C4-2B (cell line): ENCODE measurements at regions not wholly inside any gene's neighbourhood (a gene's known extent, or its start where the extent isn't known, plus 50 kb on each side); places are given as distances from the start of the nearest gene placed in this dataset.

Experiments used
- ZFX ChIP-seq: fragments of 450-650 bp; IDR thresholded peaks from 2 replicates; pipeline ENCODE4 v1.6.1; 2017
- TF ChIP-seq, protein P1 (sequence below): fragments of 450-650 bp; conservative IDR thresholded peaks from 2 replicates; pipeline ENCODE4 v1.5.1; 2017; ENCODE audit warnings: mild to moderate bottlenecking

DNA sequence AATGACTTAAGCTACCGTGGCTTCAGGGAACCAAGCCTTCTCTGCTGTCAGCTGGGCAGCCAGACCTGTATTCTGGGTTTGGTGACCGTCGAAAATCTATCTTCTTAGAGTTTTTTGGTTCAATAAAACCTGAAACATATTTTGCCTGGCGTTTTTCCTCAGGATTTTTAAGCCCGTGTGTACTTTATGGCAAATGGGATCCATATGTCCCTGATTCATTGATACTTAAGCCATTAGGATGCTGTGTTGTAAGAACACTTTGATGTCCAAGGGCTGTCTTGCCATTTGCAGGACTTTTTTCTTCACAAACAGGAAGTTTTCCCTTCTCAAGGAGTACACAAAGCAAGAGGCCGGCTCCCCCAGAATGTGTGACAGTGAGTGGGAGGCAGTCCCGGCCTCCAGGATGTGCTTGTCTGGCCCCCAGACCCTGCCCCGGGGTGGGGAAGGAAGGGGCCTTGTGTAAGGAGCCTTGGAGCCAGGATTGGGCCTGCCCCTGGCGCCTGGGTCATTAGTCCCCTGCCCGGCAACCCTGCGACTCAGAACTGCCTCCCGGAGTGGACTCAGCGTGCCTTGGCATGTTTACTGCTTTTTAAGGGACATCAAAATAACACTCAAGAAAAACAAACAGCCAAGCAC lies 83.4 kb upstream of the SMIM23 start:
- TF ChIP-seq, protein P1, sequence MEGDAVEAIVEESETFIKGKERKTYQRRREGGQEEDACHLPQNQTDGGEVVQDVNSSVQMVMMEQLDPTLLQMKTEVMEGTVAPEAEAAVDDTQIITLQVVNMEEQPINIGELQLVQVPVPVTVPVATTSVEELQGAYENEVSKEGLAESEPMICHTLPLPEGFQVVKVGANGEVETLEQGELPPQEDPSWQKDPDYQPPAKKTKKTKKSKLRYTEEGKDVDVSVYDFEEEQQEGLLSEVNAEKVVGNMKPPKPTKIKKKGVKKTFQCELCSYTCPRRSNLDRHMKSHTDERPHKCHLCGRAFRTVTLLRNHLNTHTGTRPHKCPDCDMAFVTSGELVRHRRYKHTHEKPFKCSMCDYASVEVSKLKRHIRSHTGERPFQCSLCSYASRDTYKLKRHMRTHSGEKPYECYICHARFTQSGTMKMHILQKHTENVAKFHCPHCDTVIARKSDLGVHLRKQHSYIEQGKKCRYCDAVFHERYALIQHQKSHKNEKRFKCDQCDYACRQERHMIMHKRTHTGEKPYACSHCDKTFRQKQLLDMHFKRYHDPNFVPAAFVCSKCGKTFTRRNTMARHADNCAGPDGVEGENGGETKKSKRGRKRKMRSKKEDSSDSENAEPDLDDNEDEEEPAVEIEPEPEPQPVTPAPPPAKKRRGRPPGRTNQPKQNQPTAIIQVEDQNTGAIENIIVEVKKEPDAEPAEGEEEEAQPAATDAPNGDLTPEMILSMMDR, result no peak
- TF ChIP-seq ZFX, result no peak
